ENCODE measurements at regions not wholly inside any gene's neighbourhood (a gene's known extent, or its start where the extent isn't known, plus 50 kb on each side); places are given as distances from the start of the nearest gene placed in this dataset.

- no peaks in the 10 kb centered on the region for H3K9me3 ChIP-seq (replicated peaks; ENCODE audit: control insufficient read depth, insufficient read depth, low read length)
- H3K27me3 ChIP-seq (ENCODE audit: control insufficient read depth in 2 of 2, insufficient read depth in 2 of 2, low read length in 2 of 2) = no peaks in the 10 kb centered on the region
- H3K36me3 ChIP-seq (ENCODE audit: control insufficient read depth in 2 of 2, extremely low read depth in 1 of 2, insufficient read depth in 2 of 2, low read length in 2 of 2) = no peaks in the 10 kb centered on the region
- H4K20me1 ChIP-seq (replicated peaks; ENCODE audit: control insufficient read depth, extremely low read depth, insufficient read depth, low read length) = no peaks in the 10 kb centered on the region
- ChIA-PET CTCF (no interaction called here), POLR2A (no interaction called here)
- dilution Hi-C loops (cut with MboI; ENCODE audit: extremely low pct_ligation_motif_present, low sequenced_read_pairs) (no loop called here), intact Hi-C loops (cut with micrococcal nuclease) (no loop called here)
- no peak for TF ChIP-seq MYC (IDR thresholded peaks at IDR 0.05; ENCODE audit: low read depth, low read length)
- no peak for TF ChIP-seq CTCF (IDR thresholded peaks at IDR 0.05; ENCODE audit: extremely low read depth in 1 of 2, insufficient read depth in 1 of 2, low read depth in 1 of 2, low read length in 2 of 2)
- no peak for TF ChIP-seq POLR2A (IDR thresholded peaks at IDR 0.05; ENCODE audit: low read depth, low read length)
- TF ChIP-seq GATA2 (IDR thresholded peaks at IDR 0.05; ENCODE audit: insufficient read depth, insufficient read length, low read depth, low read length) = no peak
- no peak for TF ChIP-seq FOS (IDR thresholded peaks at IDR 0.05; ENCODE audit: borderline replicate concordance, insufficient read depth, low read length)
- TF ChIP-seq MAX (IDR thresholded peaks at IDR 0.05; ENCODE audit: insufficient read depth, insufficient read length) = no peak
- TF ChIP-seq EZH2 (IDR thresholded peaks at IDR 0.05; ENCODE audit: borderline replicate concordance, low read depth, low read length, severe bottlenecking) = no peak
- TF ChIP-seq JUN (IDR thresholded peaks at IDR 0.05; ENCODE audit: borderline replicate concordance, insufficient read depth, insufficient read length, low read depth) = no peak
- TF ChIP-seq POLR2AphosphoS5 (IDR thresholded peaks at IDR 0.05; ENCODE audit: insufficient read depth, low read depth, low read length) = no peak
- no peak overlapping the region for H3K27ac ChIP-seq (ENCODE audit: insufficient read depth, low read depth, low read length)
- no peaks in the 10 kb centered on the region for H3K9me1 ChIP-seq (replicated peaks; ENCODE audit: control insufficient read depth, extremely low read depth, insufficient read depth, low read length)
- DNase-seq (ENCODE audit: low read depth, low spot score) (no peak), FAIRE-seq (no peak)
- no peak overlapping the region for H3K4me2 ChIP-seq (ENCODE audit: insufficient read depth, low read length)
- no peak overlapping the region for H3K9ac ChIP-seq (replicated peaks; ENCODE audit: extremely low read depth, insufficient read depth, low read length)
- H3K79me2 ChIP-seq (ENCODE audit: control insufficient read depth, insufficient read depth, low read length) = no peaks in the 10 kb centered on the region
- no peak overlapping the region for H3K4me3 ChIP-seq (replicated peaks in 1 of 3; ENCODE audit: insufficient read depth in 1 of 3, low read depth in 1 of 3, low read length in 3 of 3)
- no peaks in the 10 kb centered on the region for H3K4me1 ChIP-seq (ENCODE audit: control insufficient read depth, extremely low read depth, insufficient read depth, low read length)
- no peak overlapping the region for H2AFZ ChIP-seq (ENCODE audit: low read depth, low read length)
- BruUV-seq (replicated peaks) = no TSS peak
Measured at GRCh38 chr15:39345176-39345575, 235.7 kb upstream of the THBS1 start.

Measured in endothelial cell of umbilical vein (primary cell).